ENCODE measurements at regions not wholly inside any gene's neighbourhood (a gene's known extent, or its start where the extent isn't known, plus 50 kb on each side); places are given as distances from the start of the nearest gene placed in this dataset.

DNA sequence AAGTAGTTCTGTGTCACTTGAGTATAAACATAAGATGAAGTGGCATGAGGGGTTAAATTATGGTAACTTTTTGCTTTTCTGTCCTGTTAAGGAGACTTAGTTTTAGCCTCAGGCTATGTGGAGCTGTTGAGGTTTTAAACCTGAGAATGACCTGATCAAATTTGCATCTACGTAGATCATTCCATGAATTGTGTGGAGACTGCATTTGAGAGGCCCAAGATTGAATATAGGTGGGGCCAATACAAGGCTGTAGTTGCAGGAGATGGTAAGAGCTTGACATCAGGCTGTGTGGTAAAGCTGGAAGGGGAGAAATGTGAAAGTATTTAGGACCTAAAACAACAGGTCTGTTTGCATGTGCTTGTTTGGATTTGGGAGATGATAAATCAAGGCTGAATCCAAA, 249.5 kb downstream of the SLC16A7 start:
- no peaks in the 10 kb centered on the region for H3K79me2 ChIP-seq (ENCODE audit: control insufficient read depth, insufficient read depth, low read length)
- TF ChIP-seq MCM3 (IDR thresholded peaks at IDR 0.05) (no peak), FOXA3 (CRISPR knock-in tag; conservative IDR thresholded peaks at IDR 0.05 in 1 of 2, IDR thresholded peaks at IDR 0.05 in 1 of 2) (no peak), KHSRP (IDR thresholded peaks at IDR 0.05) (no peak), KLF16 (IDR thresholded peaks at IDR 0.05) (no peak), UBTF (IDR thresholded peaks at IDR 0.05; ENCODE audit: borderline replicate concordance in 1 of 2, low read depth in 2 of 2, low read length in 2 of 2) (no peak), TBP (optimal IDR thresholded peaks at IDR 0.05; ENCODE audit: low read depth, low read length) (no peak), PCBP1 (IDR thresholded peaks at IDR 0.05; ENCODE audit: low read depth, low read length, poor library complexity, severe bottlenecking) (no peak), GTF2A2 (tag; IDR thresholded peaks at IDR 0.05) (no peak), FOXK2 (conservative IDR thresholded peaks at IDR 0.05 in 1 of 2, IDR thresholded peaks at IDR 0.05 in 1 of 2; ENCODE audit: low read depth in 2 of 2) (no peak), EP400 (IDR thresholded peaks at IDR 0.05) (no peak), CC2D1A (IDR thresholded peaks at IDR 0.05) (no peak), ZNF696 (CRISPR knock-in tag; conservative IDR thresholded peaks at IDR 0.05) (no peak), BACH1 (tag; IDR thresholded peaks at IDR 0.05) (no peak), L3MBTL2 (IDR thresholded peaks at IDR 0.05) (no peak), SAP30 (IDR thresholded peaks at IDR 0.05; ENCODE audit: borderline replicate concordance, insufficient read depth, low read depth, low read length, poor library complexity, severe bottlenecking) (no peak), E2F4 (CRISPR knock-in tag; IDR thresholded peaks at IDR 0.05; ENCODE audit: low read depth) (no peak), SAFB2 (IDR thresholded peaks at IDR 0.05; ENCODE audit: borderline replicate concordance, low read depth, low read length, severe bottlenecking) (no peak)
- H3K4me1 ChIP-seq (replicated peaks in 1 of 2; ENCODE audit: control insufficient read depth in 2 of 2, insufficient read depth in 2 of 2, low read length in 2 of 2): no peaks in the 10 kb centered on the region
- no peaks in the 10 kb centered on the region for H3K9me1 ChIP-seq (ENCODE audit: control insufficient read depth, insufficient read depth, low read length)
- no peak overlapping the region for H3K4me3 ChIP-seq
- no peak overlapping the region for H3K9ac ChIP-seq (ENCODE audit: insufficient read depth in 1 of 2, low read depth in 2 of 2, low read length in 2 of 2)
- H3K27me3 ChIP-seq (ENCODE audit: control insufficient read depth in 2 of 2, insufficient read depth in 2 of 2, low read length in 2 of 2): no peaks in the 10 kb centered on the region
- in situ Hi-C loops (cut with MboI): no loop called here
- H3K4me2 ChIP-seq (ENCODE audit: insufficient read depth, low read length): no peak overlapping the region
- ChIA-PET CTCF (ENCODE audit: low intra/inter-chr PET ratio) (no interaction called here), POLR2A (no interaction called here)
- FAIRE-seq (no peak), ATAC-seq (no peak), DNase-seq (ENCODE audit: extremely low read depth in 1 of 4, low spot score in 3 of 4) (no peak)
- no peaks in the 10 kb centered on the region for H3K36me3 ChIP-seq (ENCODE audit: control insufficient read depth, insufficient read depth, low read length)
- H3K9me3 ChIP-seq (replicated peaks; ENCODE audit: control insufficient read depth, insufficient read depth, low read depth, low read length): no peaks in the 10 kb centered on the region
- H2AFZ ChIP-seq (ENCODE audit: low read depth, low read length): no peak overlapping the region
- BruUV-seq (replicated peaks): no TSS peak
- no peak overlapping the region for H3K27ac ChIP-seq (ENCODE audit: extremely low read depth, low read depth, low read length)
- no peaks in the 10 kb centered on the region for H4K20me1 ChIP-seq (replicated peaks; ENCODE audit: control insufficient read depth, insufficient read depth, low read length)
- 6% methylated on average over 1 of the region's 1 CpG for WGBS (ENCODE audit: insufficient coverage, low coverage, missing lambda C conversion rate)
- intact Hi-C loops (cut with micrococcal nuclease): no loop called here

Data from K562 (cell line).